Neural cell (in vitro differentiated cells): ENCODE measurements at regions not wholly inside any gene's neighbourhood (a gene's known extent, or its start where the extent isn't known, plus 50 kb on each side); places are given as distances from the start of the nearest gene placed in this dataset.

Experiments
- CTCF ChIP-seq: fragments of 450-650 bp; IDR thresholded peaks from 2 replicates; pipeline ENCODE4 v1.5.1; 2014; ENCODE audit warnings: antibody characterized with exemption, mild to moderate bottlenecking, moderate library complexity; ENCODE audit not compliant: poor library complexity, severe bottlenecking
- TAF1 ChIP-seq: IDR thresholded peaks from 2 replicates; pipeline ENCODE4 v1.6.1; 2012; ENCODE audit warnings: low read depth

- TF ChIP-seq TAF1 = no peak
- no peak for TF ChIP-seq CTCF
Measured at GRCh38 chr9:81303658-81304057, 385.7 kb downstream of the TLE1 start.
